IMR-90 (cell line): ENCODE measurements at regions not wholly inside any gene's neighbourhood (a gene's known extent, or its start where the extent isn't known, plus 50 kb on each side); places are given as distances from the start of the nearest gene placed in this dataset.

ENCODE experiments used
- ATAC-seq: fragments of 200-7000 bp; cut with Tn5 transposase; 2 replicates; pipeline ENCODE4 v1.9.1; 2020; ENCODE audit warnings: low read depth, mild to moderate bottlenecking, moderate library complexity
- BruUV-seq: library from RNA; stranded (reverse); fragments of 400-500 nt; replicated peaks from 2 replicates; lab custom pipeline; 2021; lab: Mats Ljungman, UMichigan
- CTCF ChIA-PET: fragments of 300-600 bp; formaldehyde crosslinking; extraction: SDS; loops from one replicate; lab custom pipeline; 2021; ENCODE audit warnings: antibody characterized with exemption; lab: Yijun Ruan, JAX
- POLR2A ChIA-PET: fragments of 300-600 bp; sonication (Branson Sonifier 250); formaldehyde crosslinking; loops from one replicate; lab custom pipeline; 2022; ENCODE audit warnings: antibody characterized with exemption; ENCODE audit not compliant: unreplicated experiment; lab: Charles Lee
- DNase-seq: peaks from one replicate; pipeline ENCODE4 v3.0.0; 2013
- H2AFZ ChIP-seq: replicated peaks from 2 replicates; pipeline ENCODE3; 2013; ENCODE audit warnings: low read length, mild to moderate bottlenecking; ENCODE audit not compliant: poor library complexity
- H2AK5ac ChIP-seq: 2 replicates; pipeline ENCODE4 v1.6.1; 2013; ENCODE audit warnings: low read depth, low read length, inconsistent platforms
- H2AK9ac ChIP-seq: replicated peaks from 2 replicates; pipeline ENCODE3; 2013; ENCODE audit warnings: mild to moderate bottlenecking, low read depth, low read length, moderate library complexity; ENCODE audit not compliant: poor library complexity
- H2BK120ac ChIP-seq: 2 replicates; pipeline ENCODE4 v1.6.1; 2013; ENCODE audit warnings: low read depth, low read length, inconsistent platforms
- H2BK15ac ChIP-seq: 3 replicates; pipeline ENCODE4 v1.6.1; 2013; ENCODE audit warnings: low read depth, low read length, inconsistent platforms
- H2BK20ac ChIP-seq: 2 replicates; pipeline ENCODE4 v1.6.1; 2013; ENCODE audit warnings: low read depth, mild to moderate bottlenecking, inconsistent platforms, low read length, moderate library complexity
- H2BK5ac ChIP-seq: 2 replicates; pipeline ENCODE4 v1.6.1; 2013; ENCODE audit warnings: mild to moderate bottlenecking, low read depth, low read length, inconsistent platforms; ENCODE audit not compliant: poor library complexity, severe bottlenecking
- H3K14ac ChIP-seq: replicated peaks from 2 replicates; pipeline ENCODE4 v1.6.1; 2013; ENCODE audit warnings: low read depth, low read length, inconsistent platforms
- H3K18ac ChIP-seq: 2 replicates; pipeline ENCODE4 v1.6.1; 2013; ENCODE audit warnings: low read depth, low read length, control low read depth
- H3K23ac ChIP-seq: 2 replicates; pipeline ENCODE4 v1.6.1; 2013; ENCODE audit warnings: low read depth, low read length, inconsistent platforms
- H3K27ac ChIP-seq: 2 replicates; pipeline ENCODE4 v1.5.1; 2013; ENCODE audit warnings: mild to moderate bottlenecking, control low read depth, low read length; ENCODE audit not compliant: insufficient read depth
- H3K27me3 ChIP-seq: 2 replicates; pipeline ENCODE4 v1.6.1; 2013; ENCODE audit warnings: low read length; ENCODE audit not compliant: control insufficient read depth, insufficient read depth
- H3K36me3 ChIP-seq: 2 replicates; pipeline ENCODE4 v1.6.1; 2013; ENCODE audit warnings: low read length, mixed read lengths; ENCODE audit not compliant: control insufficient read depth, insufficient read depth
- H3K4ac ChIP-seq: 2 replicates; pipeline ENCODE4 v1.6.1; 2013; ENCODE audit warnings: low read depth, low read length, inconsistent platforms
- H3K4me1 ChIP-seq: 2 replicates; pipeline ENCODE4 v1.6.1; 2013; ENCODE audit warnings: low read length, mixed read lengths; ENCODE audit not compliant: control insufficient read depth, insufficient read depth
- H3K4me2 ChIP-seq: 2 replicates; pipeline ENCODE4 v1.6.1; 2013; ENCODE audit warnings: low read depth, mild to moderate bottlenecking, control low read depth, low read length, moderate library complexity
- H3K4me3 ChIP-seq: 2 replicates; pipeline ENCODE4 v1.5.1; 2013; ENCODE audit warnings: low read depth, mild to moderate bottlenecking, control low read depth, low read length, moderate library complexity; ENCODE audit not compliant: insufficient read depth
- H3K56ac ChIP-seq: 2 replicates; pipeline ENCODE4 v1.6.1; 2013; ENCODE audit warnings: low read length, inconsistent platforms; ENCODE audit not compliant: insufficient read depth; ENCODE audit errors: extremely low read depth
- H3K79me1 ChIP-seq, 2 experiments: 2 replicates each; pipeline ENCODE4 v1.6.1; 2013; ENCODE audit warnings: low read length in 2 of 2, inconsistent platforms in 1 of 2, low read depth in 1 of 2
- H3K9ac ChIP-seq: 2 replicates; pipeline ENCODE4 v1.6.1; 2013; ENCODE audit warnings: low read depth, low read length, control low read depth
- H3K9me1 ChIP-seq: 2 replicates; pipeline ENCODE4 v1.6.1; 2013; ENCODE audit warnings: low read length, inconsistent platforms; ENCODE audit not compliant: insufficient read depth
- H3K9me3 ChIP-seq: 2 replicates; pipeline ENCODE4 v1.6.1; 2013; ENCODE audit warnings: low read length; ENCODE audit not compliant: control insufficient read depth, insufficient read depth
- H4K20me1 ChIP-seq: 2 replicates; pipeline ENCODE4 v1.6.1; 2013; ENCODE audit warnings: low read length, inconsistent platforms; ENCODE audit not compliant: insufficient read depth
- H4K5ac ChIP-seq: 2 replicates; pipeline ENCODE4 v1.6.1; 2013; ENCODE audit warnings: mild to moderate bottlenecking, low read depth, low read length, control low read depth
- H4K8ac ChIP-seq, 2 experiments: 2 replicates each; pipeline ENCODE4 v1.6.1; 2013; ENCODE audit warnings: low read depth in 2 of 2, low read length in 2 of 2, control low read depth in 1 of 2, inconsistent platforms in 1 of 2
- H4K91ac ChIP-seq: 2 replicates; pipeline ENCODE4 v1.6.1; 2013; ENCODE audit warnings: low read depth, low read length, inconsistent platforms; ENCODE audit not compliant: insufficient read depth
- CHD1 ChIP-seq: IDR thresholded peaks from 2 replicates; pipeline ENCODE4 v1.6.1; 2012; ENCODE audit warnings: low read depth, low read length, improper control_type of control experiment
- MAZ ChIP-seq: IDR thresholded peaks from 2 replicates; pipeline ENCODE4 v1.6.1; 2012; ENCODE audit warnings: low read depth, mild to moderate bottlenecking, low read length, improper control_type of control experiment, moderate library complexity, borderline replicate concordance
- RAD21 ChIP-seq: IDR thresholded peaks from 2 replicates; pipeline ENCODE4 v1.6.1; 2012; ENCODE audit warnings: low read length, improper control_type of control experiment
- RCOR1 ChIP-seq: IDR thresholded peaks from 2 replicates; pipeline ENCODE4 v1.6.1; 2012; ENCODE audit warnings: mild to moderate bottlenecking, low read length, improper control_type of control experiment; ENCODE audit not compliant: insufficient replicate concordance
- SMC3 ChIP-seq: fragments of 150-350 bp; IDR thresholded peaks from 2 replicates; pipeline ENCODE4 v1.6.1; 2016; ENCODE audit warnings: low read depth, mild to moderate bottlenecking, antibody characterized with exemption, low read length, moderate library complexity
- USF2 ChIP-seq: fragments of 150-350 bp; IDR thresholded peaks from 2 replicates; pipeline ENCODE4 v1.6.1; 2017; ENCODE audit warnings: mild to moderate bottlenecking, antibody characterized with exemption, low read length, low read depth
- WGBS, 2 experiments: methylation state at CpG; one replicate each; pipeline versions ENCODE4 v1.1.5 to v1.1.7; 2013; ENCODE audit warnings: missing lambda C conversion rate in 2 of 2; ENCODE audit not compliant: insufficient read length in 1 of 2; ENCODE audit errors: extremely low coverage in 2 of 2; 5-methylcytosine and 5-hydroxymethylcytosine counted together
- dilution Hi-C: fragments of 300-500 bp; cut with HindIII; formaldehyde crosslinking; loops from one replicate; pipeline ENCODE4 v1.14.3; 2018; ENCODE audit warnings: low sequenced_read_pairs; ENCODE audit not compliant: unreplicated experiment
- in situ Hi-C: fragments of 300-500 bp; cut with MboI; formaldehyde crosslinking; loops from 3 replicates; pipeline ENCODE4 v1.14.3; 2019; ENCODE audit warnings: low sequenced_read_pairs, inconsistent platforms, mixed read lengths
- intact Hi-C: fragments of 100-400 bp; cut with micrococcal nuclease; formaldehyde crosslinking; loops from 2 replicates; pipeline ENCODE4 v1.10.0; 2022

- Histone ChIP-seq H3K18ac (no peak overlapping the region), H4K8ac (no peak overlapping the region), H3K27me3 (no peaks in the 10 kb centered on the region), H2BK120ac (no peak overlapping the region), H3K4me2 (no peak overlapping the region), H3K27ac (no peak overlapping the region), H3K4ac (no peak overlapping the region), H3K4me1 (peaks cover 2% of the 10 kb centered on the region; the same call in 1 of the 2 replicates), H3K9me1 (no peaks in the 10 kb centered on the region), H3K9me3 (no peaks in the 10 kb centered on the region), H3K9ac (no peak overlapping the region), H2BK5ac (no peak overlapping the region), H3K14ac (no peak overlapping the region), H3K36me3 (no peaks in the 10 kb centered on the region), H4K5ac (no peak overlapping the region), H2AK9ac (no peak overlapping the region), H3K4me3 (no peak overlapping the region), H2BK20ac (no peak overlapping the region; the same call in 1 of the 2 replicates), H3K56ac (no peak overlapping the region), H2AK5ac (no peak overlapping the region), H4K91ac (no peak overlapping the region), H3K79me1 (no peaks in the 10 kb centered on the region), H2AFZ (no peak overlapping the region), H4K20me1 (no peaks in the 10 kb centered on the region), H2BK15ac (no peak overlapping the region), H3K23ac (no peak overlapping the region)
- in situ Hi-C loops (no loop called here), intact Hi-C loops (no loop called here), dilution Hi-C loops (no loop called here)
- no peak for DNase-seq
- TF ChIP-seq USF2, result no peak
- TF ChIP-seq RAD21, result no peak
- TF ChIP-seq CHD1, result no peak
- no peak for TF ChIP-seq MAZ
- TF ChIP-seq RCOR1, result no peak
- TF ChIP-seq SMC3, result no peak
- CTCF ChIA-PET, result no interaction called here
- POLR2A ChIA-PET, result no interaction called here
- ATAC-seq, result no peak
- WGBS, 2 experiments, result no CpG with 5 or more reads among the region's 2 CpGs
- BruUV-seq, result no TSS peak
These were observed 324.0 kb downstream of the PTEN start for GRCh38 chr10:88187472-88187871.
